ENCODE measurements at regions not wholly inside any gene's neighbourhood (a gene's known extent, or its start where the extent isn't known, plus 50 kb on each side); places are given as distances from the start of the nearest gene placed in this dataset. TPM values are rescaled to one million over a fixed set of nuclear protein-coding genes. Genes with fewer than 3 reads are reported as not detected.

Small RNAs in the stretch of these regions (small RNA-seq; reads per million reads assigned to genes)
- gene RF00019 (ENCODE audit: insufficient read length, low read depth, low replicate concordance) = not detected

Data from B cell (primary cell).